ENCODE measurements at regions not wholly inside any gene's neighbourhood (a gene's known extent, or its start where the extent isn't known, plus 50 kb on each side); places are given as distances from the start of the nearest gene placed in this dataset.

- TF ChIP-seq EZH2 (IDR thresholded peaks at IDR 0.05; ENCODE audit: borderline replicate concordance, insufficient read depth, low read depth, low read length, poor library complexity, severe bottlenecking) (no peak), CTCF (IDR thresholded peaks at IDR 0.05) (no peak)
Observed at GRCh38 chr9:12989669-12990068, 214.8 kb downstream of the LURAP1L start.

Measured in B cell (primary cell).